SKM-1 treated with dmso at 0.1 percent for 144 hours (cell line): ENCODE measurements at regions not wholly inside any gene's neighbourhood (a gene's known extent, or its start where the extent isn't known, plus 50 kb on each side); places are given as distances from the start of the nearest gene placed in this dataset.

Source experiments
- DNase-seq: peaks from one replicate; lab custom pipeline; 2025; ENCODE audit not compliant: unreplicated experiment; lab: John Stamatoyannopoulos, UW

GRCh38 chr11:123305601-123306375 is 110.7 kb upstream of the CLMP start:
- DNase-seq = no peak

DNA sequence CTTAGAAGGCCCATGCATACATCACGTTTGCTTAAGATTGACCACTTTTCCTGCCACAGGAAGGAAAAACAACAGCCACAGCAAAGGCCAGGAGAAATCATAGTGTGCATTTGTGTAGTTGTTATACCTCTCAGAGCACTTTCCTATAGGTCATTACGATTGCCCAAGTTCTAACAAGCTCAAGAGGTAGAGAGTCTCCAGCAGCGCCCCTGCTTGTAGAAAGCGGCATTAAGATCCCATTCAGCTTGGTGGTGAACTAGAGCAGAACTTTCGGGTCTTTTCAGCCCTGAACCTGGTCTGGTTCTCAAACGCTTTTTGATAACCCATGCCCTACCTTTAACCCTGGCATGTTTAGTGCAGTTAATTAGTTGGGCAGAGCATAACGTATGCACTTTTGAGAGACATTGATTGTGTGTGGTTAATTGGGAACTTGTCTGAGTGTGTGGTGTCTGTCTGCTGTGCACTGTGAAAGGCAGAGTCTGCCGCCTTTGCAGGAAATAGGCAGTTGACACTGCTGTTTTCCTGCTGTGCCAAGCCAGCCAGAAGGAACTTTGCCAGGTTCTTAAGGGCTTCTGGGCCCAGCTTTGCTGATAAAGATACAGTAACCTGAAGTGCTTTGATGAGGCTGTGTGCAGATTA is 109.9 kb upstream of the CLMP start:
- no peak for DNase-seq

DNA sequence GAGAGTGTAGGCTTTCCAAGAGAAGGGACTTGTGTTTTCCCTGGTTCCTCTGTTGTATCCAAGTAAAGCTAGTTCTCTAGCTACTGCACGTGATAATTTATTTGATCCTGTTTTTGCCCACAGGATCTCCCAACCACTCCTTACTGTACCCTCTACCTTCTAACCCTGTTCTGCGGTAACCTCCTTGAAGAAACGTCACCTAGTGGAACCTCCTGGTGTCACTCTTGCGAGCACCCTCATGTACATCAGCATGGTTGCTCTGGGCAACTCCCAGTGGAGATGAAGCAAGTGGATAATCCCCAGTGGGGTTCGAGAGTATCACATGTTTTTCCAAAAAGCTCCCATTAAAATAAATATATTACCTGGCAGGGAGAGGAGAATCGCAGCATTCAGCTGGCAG is 108.9 kb upstream of the CLMP start:
- no peak for DNase-seq

- DNase-seq = no peak
Observed at GRCh38 chr11:123302751-123303195, 107.7 kb upstream of the CLMP start.

- peak; percentile 62 for DNase-seq
Observed at GRCh38 chr11:123301696-123302400, 106.8 kb upstream of the CLMP start.

DNA sequence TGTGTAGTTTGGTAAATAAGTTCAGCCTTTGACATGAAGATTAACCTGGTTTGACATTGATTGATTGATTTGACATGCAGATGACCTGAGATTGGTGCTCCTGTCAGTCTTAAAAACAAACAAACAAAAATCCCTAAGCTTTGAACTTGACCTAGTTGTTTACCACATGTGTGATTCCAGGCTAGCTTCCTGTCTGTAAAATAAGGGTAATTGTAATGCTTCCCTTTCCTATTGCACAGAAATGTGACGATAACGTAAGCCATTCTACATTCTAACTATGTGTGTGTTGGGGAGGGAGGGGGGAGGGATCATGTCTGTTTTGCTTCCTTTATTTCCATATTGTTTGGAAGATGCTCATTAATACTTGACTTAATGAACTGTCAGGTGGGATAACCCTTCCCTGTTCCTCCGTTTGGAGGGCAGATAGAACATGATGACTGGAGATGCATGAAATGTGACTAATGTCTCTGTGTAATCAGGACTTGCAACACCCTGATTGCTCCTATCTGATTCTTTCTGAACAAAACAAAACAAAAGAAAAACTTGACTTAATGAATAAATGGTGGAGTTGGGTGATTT is 106.1 kb upstream of the CLMP start:
- DNase-seq = peak; percentile 34

DNA sequence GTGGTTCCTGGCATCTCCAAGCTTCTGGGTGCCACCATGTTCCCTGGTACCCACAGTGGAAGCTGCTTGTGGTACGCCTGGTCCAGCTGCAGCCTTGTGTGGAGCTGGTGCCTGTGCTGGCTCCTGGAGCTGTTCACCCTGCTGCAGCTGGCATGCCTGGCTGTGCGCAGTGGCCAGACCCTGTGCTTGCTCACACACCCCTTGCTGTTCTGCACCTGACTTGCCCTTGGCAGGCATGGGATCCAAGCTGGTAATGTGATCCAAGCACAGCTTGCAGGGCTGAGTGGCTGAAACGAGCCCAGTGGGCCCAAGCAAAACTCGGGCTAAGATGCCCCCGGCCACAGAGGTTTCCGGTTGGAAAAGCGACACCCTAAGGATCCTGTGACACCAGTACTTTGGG is 104.7 kb upstream of the CLMP start:
- DNase-seq = no peak

GRCh38 chr11:123298488-123299447 is 103.7 kb upstream of the CLMP start:
- no peak for DNase-seq

GRCh38 chr11:123292647-123293046 is 97.6 kb upstream of the CLMP start:
- no peak for DNase-seq

- no peak for DNase-seq
Observed at GRCh38 chr11:123291201-123291869, 96.3 kb upstream of the CLMP start.

DNA sequence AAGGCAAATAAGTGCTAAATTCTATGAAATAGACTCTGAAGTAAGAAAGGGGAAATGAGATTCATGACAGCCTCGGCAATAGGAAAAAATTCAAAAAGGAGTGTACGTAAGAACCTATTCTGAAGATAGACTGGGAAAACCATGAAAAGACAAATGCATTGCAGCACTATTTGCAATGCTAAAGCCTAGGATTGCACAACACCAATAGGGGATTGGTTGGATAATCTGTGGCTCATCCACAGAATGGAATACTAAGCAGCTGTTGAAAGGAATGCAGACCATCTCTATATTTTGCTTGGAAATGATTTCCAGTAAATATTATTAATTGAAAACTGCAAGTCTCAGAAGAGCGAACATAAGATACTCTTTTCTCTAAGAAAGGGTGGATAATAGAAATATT is 91.7 kb upstream of the CLMP start:
- no peak for DNase-seq

DNA sequence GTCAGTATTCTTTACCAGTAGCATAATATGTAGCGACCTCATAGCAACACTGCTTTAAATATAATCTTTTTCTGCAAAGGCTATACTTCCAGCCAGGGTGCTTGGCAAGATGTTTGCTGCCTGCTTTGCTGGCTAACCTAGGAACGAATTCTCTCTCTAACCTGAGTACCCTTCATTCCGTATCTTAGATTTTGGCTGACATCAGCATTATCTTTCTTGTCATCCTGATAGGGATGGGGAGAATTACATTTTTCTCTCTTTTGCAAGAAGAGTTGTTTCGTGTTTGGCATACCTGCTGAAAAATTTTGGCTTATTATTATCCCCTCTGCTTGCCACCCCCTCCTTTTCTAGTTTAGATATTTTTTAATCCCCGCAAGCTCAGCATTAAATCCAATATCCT is 91.2 kb upstream of the CLMP start:
- DNase-seq = no peak

DNA sequence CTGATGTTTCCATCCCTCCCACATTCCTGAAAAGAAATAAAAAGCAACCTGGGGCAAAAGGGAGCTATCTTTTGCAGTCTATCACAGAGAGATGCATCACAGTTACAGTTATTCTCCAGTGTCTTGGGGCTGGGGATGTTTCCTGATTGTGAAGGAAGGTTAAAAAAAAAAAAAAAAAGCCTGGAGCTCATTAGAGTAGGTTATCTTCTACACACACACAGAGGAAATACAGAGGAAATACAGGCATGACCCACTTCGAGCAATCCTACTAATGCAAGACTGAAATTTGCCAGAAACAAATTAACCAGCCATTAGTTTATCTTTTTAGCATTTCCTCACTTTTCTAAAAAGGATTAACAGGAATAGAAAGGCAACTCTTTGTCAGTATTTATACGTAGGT is 89.4 kb upstream of the CLMP start:
- DNase-seq = no peak

DNA sequence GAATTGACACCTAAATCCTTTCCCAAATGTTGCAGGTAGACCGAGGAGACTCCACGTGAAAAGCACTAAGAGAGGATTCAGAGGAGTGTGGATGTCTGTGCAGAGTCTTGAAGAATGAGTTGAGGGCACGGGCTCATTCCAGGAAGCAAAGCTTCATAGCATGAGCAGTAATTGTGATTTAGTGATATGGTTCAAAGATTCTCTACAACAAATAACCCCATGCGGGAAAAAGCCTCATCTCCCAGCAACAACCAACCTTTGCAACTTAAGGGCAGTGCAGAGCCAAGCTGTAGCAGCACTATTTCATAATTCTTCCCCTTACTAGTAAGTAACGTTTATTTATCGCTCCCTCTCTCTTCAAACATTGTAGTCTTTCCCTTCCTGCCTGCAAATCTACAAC is 87.5 kb upstream of the CLMP start:
- DNase-seq = no peak

GRCh38 chr11:123273616-123274015 is 78.6 kb upstream of the CLMP start:
- no peak for DNase-seq

GRCh38 chr11:123272565-123272964 is 77.5 kb upstream of the CLMP start:
- no peak for DNase-seq

DNA sequence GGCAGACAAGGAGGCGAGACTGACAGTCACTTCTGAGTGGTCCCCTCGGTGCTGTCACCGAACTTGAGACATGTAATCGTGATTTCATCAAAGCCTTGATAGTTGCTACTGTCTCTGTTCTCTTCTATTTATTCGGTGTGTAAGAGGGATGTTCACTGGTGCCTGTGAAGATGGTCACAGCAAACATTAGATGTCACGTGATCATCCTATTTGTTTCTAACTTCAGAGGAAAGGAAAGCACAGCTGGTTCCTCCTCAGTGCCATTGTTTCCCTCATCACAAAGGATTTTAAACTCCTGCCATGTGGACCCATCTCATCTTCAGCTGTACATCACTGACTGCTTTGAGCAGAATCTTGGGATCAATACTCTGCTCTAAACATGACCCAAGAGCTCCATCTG is 73.1 kb upstream of the CLMP start:
- no peak for DNase-seq

GRCh38 chr11:123265951-123266350 is 70.9 kb upstream of the CLMP start:
- DNase-seq = no peak

DNA sequence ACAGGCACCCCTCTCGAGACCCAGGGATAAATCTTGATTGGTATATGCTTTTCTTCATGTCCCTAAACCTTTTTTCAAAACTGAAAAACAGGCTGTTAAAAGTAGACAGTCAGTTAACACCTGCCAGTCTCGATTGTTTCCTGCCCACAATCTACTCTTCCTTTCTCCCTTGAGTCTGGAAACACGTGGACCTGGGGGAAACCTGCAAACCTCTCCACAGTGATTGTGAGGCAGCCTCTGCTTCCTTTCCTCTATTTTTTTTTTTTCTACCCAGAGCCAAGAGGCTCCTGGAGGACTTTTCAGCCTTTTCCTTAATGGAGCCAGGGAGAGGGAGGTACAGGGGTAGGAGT is 69.4 kb upstream of the CLMP start:
- DNase-seq = no peak
